Calu3 (cell line): ENCODE measurements at regions not wholly inside any gene's neighbourhood (a gene's known extent, or its start where the extent isn't known, plus 50 kb on each side); places are given as distances from the start of the nearest gene placed in this dataset.

ENCODE experiments used
- BruUV-seq: library from RNA; stranded (reverse); fragments of 400-500 nt; replicated peaks from 2 replicates; lab custom pipeline; 2021; lab: Mats Ljungman, UMichigan
- CTCF ChIA-PET: fragments of 300-600 bp; sonication (Branson Sonifier 250); formaldehyde crosslinking; loops from one replicate; lab custom pipeline; 2022; ENCODE audit warnings: antibody characterized with exemption; lab: Charles Lee
- DNase-seq: peaks from one replicate; pipeline ENCODE4 v3.0.0; 2022
- H3K27ac Mint-ChIP-seq: one replicate; pipeline ENCODE4 v1.8.0; 2022; ENCODE audit warnings: mixed read lengths; ENCODE audit not compliant: unreplicated experiment
- H3K27me3 Mint-ChIP-seq: one replicate; pipeline ENCODE4 v1.8.0; 2022; ENCODE audit warnings: mixed read lengths; ENCODE audit not compliant: unreplicated experiment
- H3K36me3 Mint-ChIP-seq: one replicate; pipeline ENCODE4 v1.8.0; 2022; ENCODE audit warnings: mild to moderate bottlenecking, moderate library complexity, mixed read lengths; ENCODE audit not compliant: insufficient read depth, unreplicated experiment
- H3K4me1 Mint-ChIP-seq: one replicate; pipeline ENCODE4 v1.8.0; 2022; ENCODE audit warnings: mild to moderate bottlenecking, low read depth, mixed read lengths; ENCODE audit not compliant: unreplicated experiment
- H3K4me3 Mint-ChIP-seq: one replicate; pipeline ENCODE4 v1.8.0; 2022; ENCODE audit warnings: mild to moderate bottlenecking, low read depth, moderate library complexity, mixed read lengths; ENCODE audit not compliant: unreplicated experiment
- H3K9me3 Mint-ChIP-seq: one replicate; pipeline ENCODE4 v1.8.0; 2022; ENCODE audit warnings: low read depth, mixed read lengths; ENCODE audit not compliant: unreplicated experiment
- CTCF ChIP-seq: fragments of 200-600 bp; IDR thresholded peaks from one replicate; pipeline ENCODE4 v1.8.0; 2022; ENCODE audit warnings: antibody characterized with exemption; ENCODE audit not compliant: unreplicated experiment
- intact Hi-C: fragments of 100-400 bp; cut with micrococcal nuclease; formaldehyde crosslinking; loops from one replicate; pipeline ENCODE4 v1.10.0; 2022; ENCODE audit not compliant: unreplicated experiment

DNA sequence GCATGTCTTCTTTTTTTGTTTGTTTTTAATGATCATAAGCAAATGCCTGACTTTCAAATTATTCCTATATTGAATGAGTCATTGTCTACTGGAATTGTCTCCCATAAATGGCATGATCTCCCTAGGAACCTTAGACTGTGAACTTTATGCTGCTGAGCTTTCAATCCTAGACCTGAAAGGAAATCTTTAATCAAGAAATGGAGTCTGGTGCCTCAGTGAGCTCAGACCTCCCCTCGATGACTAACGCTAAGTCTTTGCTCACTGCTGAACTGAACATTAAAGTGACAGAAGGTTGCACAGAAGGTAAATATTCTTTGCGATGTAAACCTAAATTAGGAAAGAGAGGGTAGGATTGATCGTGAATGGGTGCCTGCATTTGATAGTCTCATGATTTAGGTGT is 745.2 kb upstream of the WWC1 start:
- Mint-ChIP-seq H3K27me3 (no peaks in the 10 kb centered on the region), H3K36me3 (no peaks in the 10 kb centered on the region), H3K9me3 (no peaks in the 10 kb centered on the region), H3K4me1 (no peaks in the 10 kb centered on the region), H3K27ac (no peak overlapping the region), H3K4me3 (no peak overlapping the region)
- TF ChIP-seq CTCF, result no peak
- DNase-seq, result no peak
- CTCF ChIA-PET, result no interaction called here
- intact Hi-C loops, result no loop called here
- BruUV-seq, result no TSS peak

DNA sequence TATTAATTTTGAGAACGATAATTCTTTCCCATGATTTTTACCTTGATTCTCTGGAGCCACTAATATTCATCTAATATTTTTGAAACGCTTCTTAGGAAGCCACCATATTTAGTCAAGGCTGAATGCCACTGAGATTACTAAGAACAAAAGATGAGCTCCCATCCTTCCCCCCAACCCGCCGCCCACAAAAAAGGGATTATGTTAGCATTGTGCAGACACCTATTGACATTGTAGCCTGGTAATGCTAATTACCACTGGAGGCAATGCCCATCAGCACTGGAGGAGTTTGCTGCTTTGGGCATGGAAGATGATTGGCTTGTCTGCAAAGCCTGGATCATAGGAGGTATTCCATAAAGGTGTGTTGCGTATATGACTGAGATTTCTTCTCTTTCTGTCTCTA is 739.1 kb upstream of the WWC1 start:
- intact Hi-C loops, result no loop called here
- Mint-ChIP-seq H3K4me3 (no peak overlapping the region), H3K9me3 (no peaks in the 10 kb centered on the region), H3K27me3 (peaks cover 25% of the 10 kb centered on the region), H3K27ac (no peak overlapping the region), H3K4me1 (no peaks in the 10 kb centered on the region), H3K36me3 (no peaks in the 10 kb centered on the region)
- TF ChIP-seq CTCF, result no peak
- CTCF ChIA-PET, result interaction anchor here (0.6 kb wide), 1 partner anchor 461 kb away, joined by 3 read pairs; no protein-coding TSS in a partner anchor
- no peak for DNase-seq
- no TSS peak for BruUV-seq

DNA sequence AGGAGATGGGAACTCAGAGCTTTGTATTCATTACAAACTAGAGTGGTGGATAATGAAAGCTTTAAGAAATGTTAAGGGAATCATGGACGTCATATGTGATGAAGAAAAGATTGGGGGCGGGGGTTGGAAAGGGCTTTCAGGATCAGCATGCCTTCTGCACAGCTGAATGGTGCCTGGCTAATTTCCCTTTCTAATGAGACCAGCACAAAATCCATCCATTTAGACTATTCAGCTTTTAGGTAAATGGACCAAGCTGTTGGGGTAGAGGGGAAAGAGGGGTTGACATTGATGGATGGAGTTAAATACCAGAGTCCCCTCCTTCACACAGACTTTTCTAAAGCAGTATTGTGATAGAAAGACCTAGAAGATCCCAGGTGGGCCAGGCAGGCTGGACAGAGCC is 737.9 kb upstream of the WWC1 start:
- peaks cover 26% of the 10 kb centered on the region for H3K27me3 Mint-ChIP-seq
- H3K4me1 Mint-ChIP-seq, result no peaks in the 10 kb centered on the region
- no peaks in the 10 kb centered on the region for H3K9me3 Mint-ChIP-seq
- H3K27ac Mint-ChIP-seq, result no peak overlapping the region
- intact Hi-C loops, result no loop called here
- no peaks in the 10 kb centered on the region for H3K36me3 Mint-ChIP-seq
- no peak for TF ChIP-seq CTCF
- DNase-seq, result no peak
- BruUV-seq, result no TSS peak
- CTCF ChIA-PET, result interaction anchor here (0.5 kb wide), 1 partner anchor 87 kb away, joined by 4 read pairs; no protein-coding TSS in a partner anchor
- no peak overlapping the region for H3K4me3 Mint-ChIP-seq

GRCh38 chr5:167554564-167555290 is 736.7 kb upstream of the WWC1 start:
- no peak overlapping the region for H3K4me3 Mint-ChIP-seq
- intact Hi-C loops, result no loop called here
- no peaks in the 10 kb centered on the region for H3K36me3 Mint-ChIP-seq
- H3K27me3 Mint-ChIP-seq, result peaks cover 38% of the 10 kb centered on the region
- no peak for TF ChIP-seq CTCF
- no peaks in the 10 kb centered on the region for H3K9me3 Mint-ChIP-seq
- H3K4me1 Mint-ChIP-seq, result no peaks in the 10 kb centered on the region
- no peak for DNase-seq
- H3K27ac Mint-ChIP-seq, result no peak overlapping the region
- CTCF ChIA-PET, result no interaction called here
- no TSS peak for BruUV-seq
